ENCODE measurements at regions not wholly inside any gene's neighbourhood (a gene's known extent, or its start where the extent isn't known, plus 50 kb on each side); places are given as distances from the start of the nearest gene placed in this dataset.

DNA sequence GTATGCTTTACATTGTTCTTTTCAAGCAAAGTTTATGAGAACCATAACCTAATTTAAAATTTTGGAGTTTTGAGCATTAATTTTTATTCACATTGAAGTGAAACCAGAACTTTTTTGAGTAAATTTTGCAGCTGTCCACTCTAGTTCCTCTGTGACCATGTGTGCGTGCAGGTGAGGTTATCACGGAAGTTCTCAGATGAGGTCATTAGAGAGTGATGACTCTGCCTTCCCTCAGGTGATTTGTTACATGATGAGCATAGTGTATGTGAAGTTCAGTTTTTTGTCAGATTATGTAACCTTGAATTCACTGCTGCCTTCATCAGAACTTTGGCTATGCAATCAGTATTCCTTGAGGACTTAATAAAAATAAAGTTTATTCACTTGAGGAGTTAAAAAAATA lies 828.2 kb downstream of the ADGRL2 start:
- H3K9ac ChIP-seq, result no peak overlapping the region
- peaks cover 0 to 8% (median 2%) of the 10 kb centered on the region in 10 experiments; a peak in 5 of 20 replicates for H3K4me1 ChIP-seq
- H3K36me3 ChIP-seq, result no peaks in the 10 kb centered on the region
- H3K4me2 ChIP-seq, result no peak overlapping the region
- no peaks in the 10 kb centered on the region for H4K20me1 ChIP-seq
- no peak for TF ChIP-seq Cebpa-rat (IDR thresholded peaks at IDR 0.05)
- no peak overlapping the region for H3K4me3 ChIP-seq
- no peaks in the 10 kb centered on the region for H3K27me3 ChIP-seq
- peaks cover 19 to 33% (median 26%) of the 10 kb centered on the region in 11 experiments; a peak in 20 of 22 replicates for H3K9me3 ChIP-seq (replicated peaks in 1 of 11)
- H3K27ac ChIP-seq, result no peak overlapping the region

GRCh38 chr1:82625537-82625936 lies 824.8 kb downstream of the ADGRL2 start:
- no peaks in the 10 kb centered on the region for H3K27me3 ChIP-seq
- no peak overlapping the region for H3K4me2 ChIP-seq
- no peak overlapping the region for H3K27ac ChIP-seq
- H3K4me3 ChIP-seq, result no peak overlapping the region
- peaks cover 0 to 8% (median 4%) of the 10 kb centered on the region in 10 experiments; a peak in 6 of 20 replicates for H3K4me1 ChIP-seq
- H3K9me3 ChIP-seq (replicated peaks in 1 of 11), result peaks cover 23 to 45% (median 37%) of the 10 kb centered on the region in 11 experiments; a peak in 20 of 22 replicates
- H3K9ac ChIP-seq, result no peak overlapping the region
- H3K36me3 ChIP-seq, result no peaks in the 10 kb centered on the region
- no peaks in the 10 kb centered on the region for H4K20me1 ChIP-seq
- TF ChIP-seq Cebpa-rat (IDR thresholded peaks at IDR 0.05), result no peak

- H3K9ac ChIP-seq, result no peak overlapping the region
- H3K36me3 ChIP-seq, result no peaks in the 10 kb centered on the region
- no peaks in the 10 kb centered on the region for H3K27me3 ChIP-seq
- peaks cover 17 to 35% (median 31%) of the 10 kb centered on the region in 11 experiments; a peak in 20 of 22 replicates for H3K9me3 ChIP-seq (replicated peaks in 1 of 11)
- H3K4me2 ChIP-seq, result no peak overlapping the region
- no peak overlapping the region for H3K27ac ChIP-seq
- no peak for TF ChIP-seq Cebpa-rat (IDR thresholded peaks at IDR 0.05)
- H3K4me3 ChIP-seq, result no peak overlapping the region
- H4K20me1 ChIP-seq, result no peaks in the 10 kb centered on the region
- H3K4me1 ChIP-seq, result peaks cover 0 to 6% (median 0%) of the 10 kb centered on the region in 10 experiments; a peak in 1 of 20 replicates
Measured at GRCh38 chr1:82621076-82621475, 820.3 kb downstream of the ADGRL2 start.

DNA sequence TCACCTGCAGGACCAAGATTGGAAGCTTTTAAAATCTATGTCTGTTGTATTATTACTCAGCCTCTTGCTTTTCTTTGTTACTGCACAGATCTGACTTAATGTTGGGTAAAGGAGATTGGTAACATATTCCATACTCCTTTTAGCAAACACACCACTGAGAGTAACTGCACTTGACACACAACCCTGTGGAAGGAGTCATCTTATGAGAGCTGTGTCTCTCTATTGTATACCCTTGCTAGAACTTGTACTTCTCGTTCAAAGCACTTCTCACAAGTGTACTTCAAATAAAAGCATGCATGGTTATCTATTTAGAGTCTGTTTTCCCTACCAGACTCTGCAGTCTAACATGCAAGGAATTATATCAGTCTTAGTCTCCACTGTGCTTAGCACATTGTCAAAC lies 813.4 kb downstream of the ADGRL2 start:
- no peaks in the 10 kb centered on the region for H3K4me1 ChIP-seq
- no peak for TF ChIP-seq Cebpa-rat (IDR thresholded peaks at IDR 0.05)
- H3K9me3 ChIP-seq (replicated peaks in 1 of 11), result no peaks in the 10 kb centered on the region
- no peak overlapping the region for H3K9ac ChIP-seq
- no peak overlapping the region for H3K4me3 ChIP-seq
- no peak overlapping the region for H3K4me2 ChIP-seq
- H3K27ac ChIP-seq, result no peak overlapping the region
- H3K27me3 ChIP-seq, result no peaks in the 10 kb centered on the region
- no peaks in the 10 kb centered on the region for H3K36me3 ChIP-seq
- no peaks in the 10 kb centered on the region for H4K20me1 ChIP-seq

DNA sequence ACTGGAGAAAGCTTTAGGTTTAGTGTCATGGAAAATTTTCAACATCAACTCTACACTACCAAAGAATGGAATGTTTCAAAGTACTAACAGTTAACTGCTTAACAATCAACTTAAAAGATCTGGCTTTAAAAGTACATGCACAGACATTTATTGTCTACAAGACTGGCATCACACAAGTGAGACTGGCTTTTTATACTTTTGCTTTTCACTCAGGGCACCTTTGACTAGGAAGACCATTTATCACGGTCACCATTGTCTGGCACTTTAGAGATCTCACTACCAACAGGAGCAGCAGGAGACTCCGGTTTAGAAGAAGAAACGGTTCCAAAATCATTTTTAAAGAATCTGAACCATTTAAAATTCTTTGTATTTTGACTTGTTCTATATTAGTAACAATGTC lies 812.3 kb downstream of the ADGRL2 start:
- no peak for TF ChIP-seq Cebpa-rat (IDR thresholded peaks at IDR 0.05)
- H3K9ac ChIP-seq, result no peak overlapping the region

GRCh38 chr1:82606546-82606945 lies 805.8 kb downstream of the ADGRL2 start:
- Histone ChIP-seq H3K36me3 (no peaks in the 10 kb centered on the region), H3K4me1 (no peaks in the 10 kb centered on the region), H3K27ac (no peak overlapping the region), H4K20me1 (no peaks in the 10 kb centered on the region), H3K9me3 (replicated peaks in 1 of 11) (no peaks in the 10 kb centered on the region), H3K4me3 (no peak overlapping the region), H3K4me2 (no peak overlapping the region), H3K27me3 (no peaks in the 10 kb centered on the region), H3K9ac (no peak overlapping the region)
- no peak for TF ChIP-seq Cebpa-rat (IDR thresholded peaks at IDR 0.05)

More for the DNA sequence above, 812.3 kb downstream of the ADGRL2 start:
- Histone ChIP-seq H3K27me3 (no peaks in the 10 kb centered on the region), H3K4me2 (no peak overlapping the region), H3K9me3 (replicated peaks in 1 of 11) (no peaks in the 10 kb centered on the region), H3K4me1 (no peaks in the 10 kb centered on the region), H3K4me3 (no peak overlapping the region), H3K27ac (no peak overlapping the region), H3K36me3 (no peaks in the 10 kb centered on the region), H4K20me1 (no peaks in the 10 kb centered on the region)

DNA sequence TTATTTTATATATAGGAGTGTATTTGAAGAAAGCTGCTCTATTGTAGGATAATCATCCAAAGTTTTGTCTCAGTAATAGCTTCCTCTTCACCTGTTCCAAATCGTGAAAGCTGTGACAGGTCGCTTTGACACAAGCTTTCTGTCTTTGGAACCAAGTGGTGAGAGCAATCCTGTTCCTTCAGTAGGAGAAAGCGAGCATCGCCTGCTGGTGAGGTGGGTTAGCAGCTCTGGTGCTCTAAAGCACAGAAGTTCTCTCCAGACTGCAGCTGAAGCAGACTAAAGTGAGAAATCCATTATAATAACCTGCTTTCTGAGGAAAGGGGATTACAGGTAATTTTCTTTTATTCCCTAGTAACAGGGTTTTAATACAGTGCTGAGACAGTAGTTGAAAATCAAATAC lies 803.8 kb downstream of the ADGRL2 start:
- no peak overlapping the region for H3K9ac ChIP-seq
- no peak overlapping the region for H3K27ac ChIP-seq
- no peak overlapping the region for H3K4me3 ChIP-seq
- H3K36me3 ChIP-seq, result no peaks in the 10 kb centered on the region
- peaks cover 0 to 2% (median under 1%) of the 10 kb centered on the region in 10 experiments; a peak in 4 of 20 replicates for H3K4me1 ChIP-seq
- H3K4me2 ChIP-seq, result no peak overlapping the region
- TF ChIP-seq Cebpa-rat (IDR thresholded peaks at IDR 0.05), result no peak
- no peaks in the 10 kb centered on the region for H3K9me3 ChIP-seq (replicated peaks in 1 of 11)
- no peaks in the 10 kb centered on the region for H4K20me1 ChIP-seq
- no peaks in the 10 kb centered on the region for H3K27me3 ChIP-seq

GRCh38 chr1:82600314-82600713 lies 799.6 kb downstream of the ADGRL2 start:
- H3K4me3 ChIP-seq, result no peak overlapping the region
- no peak for TF ChIP-seq Cebpa-rat (IDR thresholded peaks at IDR 0.05)
- no peak overlapping the region for H3K4me2 ChIP-seq

DNA sequence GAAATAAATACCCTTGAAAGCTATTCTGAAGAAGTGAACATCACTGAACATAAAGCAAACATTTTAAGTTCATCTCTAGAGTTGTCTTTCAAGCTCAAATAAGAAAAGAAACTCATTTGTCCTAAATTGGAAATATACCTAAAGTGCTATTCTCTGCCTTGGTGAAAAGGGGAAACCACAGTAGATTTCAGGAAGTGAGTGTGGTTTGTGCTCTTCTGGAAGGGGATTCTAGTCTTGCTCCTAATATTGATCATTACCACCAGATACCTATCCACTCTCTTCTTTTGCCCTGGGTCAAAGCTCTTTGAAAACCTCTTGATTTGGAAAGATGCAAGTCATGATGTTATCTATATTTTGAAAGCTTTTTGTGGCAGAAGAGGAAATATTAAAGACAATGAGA lies 798.1 kb downstream of the ADGRL2 start:
- TF ChIP-seq Cebpa-rat (IDR thresholded peaks at IDR 0.05), result no peak
- no peaks in the 10 kb centered on the region for H3K9me3 ChIP-seq (replicated peaks in 1 of 11)
- no peaks in the 10 kb centered on the region for H3K36me3 ChIP-seq
- no peaks in the 10 kb centered on the region for H3K27me3 ChIP-seq
- no peaks in the 10 kb centered on the region for H4K20me1 ChIP-seq
- peak overlapping the region; percentile 24 to 68 (median 52); a peak in 21 of 22 replicates for H3K4me2 ChIP-seq
- no peak overlapping the region for H3K4me3 ChIP-seq
- H3K4me1 ChIP-seq, result peaks cover 14 to 19% (median 15%) of the 10 kb centered on the region in 10 experiments; a peak in 19 of 20 replicates
- H3K9ac ChIP-seq, result no peak overlapping the region
- no peak overlapping the region for H3K27ac ChIP-seq

More at GRCh38 chr1:82600314-82600713, 799.6 kb downstream of the ADGRL2 start:
- Histone ChIP-seq H3K9ac (no peak overlapping the region), H3K9me3 (replicated peaks in 1 of 11) (no peaks in the 10 kb centered on the region), H3K4me1 (peaks cover 14 to 19% (median 15%) of the 10 kb centered on the region in 10 experiments; a peak in 19 of 20 replicates), H4K20me1 (no peaks in the 10 kb centered on the region), H3K27me3 (no peaks in the 10 kb centered on the region), H3K27ac (no peak overlapping the region), H3K36me3 (no peaks in the 10 kb centered on the region)

- no peak for TF ChIP-seq Cebpa-rat (IDR thresholded peaks at IDR 0.05)
- H4K20me1 ChIP-seq, result no peaks in the 10 kb centered on the region
- no peaks in the 10 kb centered on the region for H3K9me3 ChIP-seq (replicated peaks in 1 of 11)
- H3K4me3 ChIP-seq, result no peak overlapping the region
- H3K4me1 ChIP-seq, result peaks cover 14 to 19% (median 15%) of the 10 kb centered on the region in 10 experiments; a peak in 19 of 20 replicates
- no peaks in the 10 kb centered on the region for H3K36me3 ChIP-seq
- no peak overlapping the region for H3K27ac ChIP-seq
- H3K27me3 ChIP-seq, result no peaks in the 10 kb centered on the region
- no peak overlapping the region for H3K9ac ChIP-seq
- peak overlapping the region; percentile 24 to 68 (median 52); a peak in 17 of 22 replicates for H3K4me2 ChIP-seq
Measured at GRCh38 chr1:82598337-82598736, 797.6 kb downstream of the ADGRL2 start.
